GM12878 (cell line): ENCODE measurements at regions not wholly inside any gene's neighbourhood (a gene's known extent, or its start where the extent isn't known, plus 50 kb on each side); places are given as distances from the start of the nearest gene placed in this dataset.

Experiments used
- ATAC-seq: fragments of 200-7000 bp; cut with Tn5 transposase; 3 replicates; pipeline ENCODE4 v1.9.1; 2020; ENCODE audit warnings: mild to moderate bottlenecking, moderate library complexity
- BruUV-seq: library from RNA; stranded (reverse); fragments of 400-500 nt; replicated peaks from 2 replicates; lab custom pipeline; 2021; lab: Mats Ljungman, UMichigan
- CTCF ChIA-PET: fragments of 300-600 bp; sonication (Branson Sonifier 250); formaldehyde crosslinking; extraction: SDS; loops from one replicate; lab custom pipeline; 2021; ENCODE audit warnings: inconsistent platforms; lab: Yijun Ruan, JAX
- POLR2A ChIA-PET: fragments of 350-600 bp; formaldehyde crosslinking; extraction: SDS; loops from one replicate; lab custom pipeline; 2021; ENCODE audit warnings: inconsistent platforms; lab: Charles Lee
- RAD21 ChIA-PET: fragments of 300-600 bp; sonication (Branson Sonifier 250); formaldehyde crosslinking; loops from one replicate; lab custom pipeline; 2023; ENCODE audit warnings: antibody characterized with exemption; ENCODE audit not compliant: unreplicated experiment; lab: Charles Lee
- SMC1A ChIA-PET: fragments of 300-600 bp; sonication (Branson Sonifier 250); formaldehyde crosslinking; loops from one replicate; lab custom pipeline; 2023; ENCODE audit not compliant: unreplicated experiment, uncharacterized antibody; lab: Charles Lee
- DNase-seq: peaks from one replicate; pipeline ENCODE4 v3.0.0-alpha.2; 2011; ENCODE audit warnings: low read depth, low spot score
- FAIRE-seq: peaks from 3 replicates; lab custom pipeline; 2011; peaks lifted over from hg19 to GRCh38; lab: Jason Lieb, UNC
- H2AFZ ChIP-seq: 2 replicates; pipeline ENCODE4 v1.6.0; 2011; ENCODE audit warnings: low read depth, low read length, control low read depth; ENCODE audit not compliant: control insufficient read depth
- H3K27ac ChIP-seq: 2 replicates; pipeline ENCODE4 v1.5.1; 2011; ENCODE audit warnings: control low read depth; ENCODE audit not compliant: control insufficient read depth, insufficient read depth
- H3K27me3 ChIP-seq, 2 experiments: replicated peaks in 1 of 2; 2 replicates each; pipeline versions ENCODE4 v1.6.0 to v1.6.1; 2011; ENCODE audit warnings: low read length in 1 of 2; ENCODE audit not compliant: control insufficient read depth in 2 of 2, insufficient read depth in 2 of 2
- H3K36me3 ChIP-seq, 2 experiments: 2 replicates each; pipeline ENCODE4 v1.5.1; 2011; ENCODE audit warnings: low read length in 1 of 2; ENCODE audit not compliant: control insufficient read depth in 2 of 2, insufficient read depth in 2 of 2
- H3K4me1 ChIP-seq: 2 replicates; pipeline ENCODE4 v1.6.1; 2011; ENCODE audit warnings: mild to moderate bottlenecking, low read length, moderate library complexity, mixed read lengths; ENCODE audit not compliant: control insufficient read depth, insufficient read depth
- H3K4me2 ChIP-seq: 2 replicates; pipeline ENCODE4 v1.6.0; 2011; ENCODE audit warnings: control low read depth; ENCODE audit not compliant: control insufficient read depth, insufficient read depth
- H3K4me3 ChIP-seq: fragments of 200-600 bp; sonication (generic); 2 replicates; pipeline ENCODE4 v1.5.1; 2016
- H3K79me2 ChIP-seq: 2 replicates; pipeline ENCODE4 v1.6.0; 2011; ENCODE audit warnings: low read length; ENCODE audit not compliant: control insufficient read depth, insufficient read depth
- H3K9ac ChIP-seq: 2 replicates; pipeline ENCODE4 v1.8.0; 2011; ENCODE audit warnings: low read length, control low read depth, mixed read lengths; ENCODE audit not compliant: control insufficient read depth, insufficient read depth
- H3K9me3 ChIP-seq: replicated peaks from 3 replicates; pipeline ENCODE4 v1.5.1; 2011; ENCODE audit warnings: mild to moderate bottlenecking, low read length; ENCODE audit not compliant: control insufficient read depth, insufficient read depth
- H4K20me1 ChIP-seq: 2 replicates; pipeline ENCODE4 v1.6.0; 2011; ENCODE audit not compliant: control insufficient read depth, insufficient read depth
- BCL3 ChIP-seq: IDR thresholded peaks from 2 replicates; pipeline ENCODE4 v1.6.1; 2011; ENCODE audit warnings: borderline replicate concordance, low read depth, mild to moderate bottlenecking, moderate library complexity, low read length; ENCODE audit not compliant: insufficient read depth, poor library complexity, severe bottlenecking
- ELK1 ChIP-seq: IDR thresholded peaks from 2 replicates; pipeline ENCODE4 v1.6.1; 2012; ENCODE audit warnings: low read depth, low read length, improper control_type of control experiment
- FOXM1 ChIP-seq: IDR thresholded peaks from 2 replicates; pipeline ENCODE4 v1.6.1; 2012; ENCODE audit warnings: low read depth, mild to moderate bottlenecking, inconsistent platforms, low read length, moderate library complexity
- JUND ChIP-seq: IDR thresholded peaks from 2 replicates; pipeline ENCODE4 v1.6.1; 2012; ENCODE audit warnings: low read depth, mild to moderate bottlenecking, low read length, improper control_type of control experiment, moderate library complexity
- MYC ChIP-seq: IDR thresholded peaks from 2 replicates; pipeline ENCODE4 v1.6.1; 2011; ENCODE audit warnings: mild to moderate bottlenecking, low read length, moderate library complexity, inconsistent platforms; ENCODE audit not compliant: insufficient read depth, insufficient replicate concordance, insufficient read length, severe bottlenecking
- NR2F1 ChIP-seq: fragments of 450-650 bp; conservative IDR thresholded peaks from 2 replicates; pipeline ENCODE4 v1.6.1; 2017; ENCODE audit warnings: mild to moderate bottlenecking
- PBX3 ChIP-seq: IDR thresholded peaks from 2 replicates; pipeline ENCODE4 v1.6.1; 2011; ENCODE audit warnings: mild to moderate bottlenecking, low read depth, low read length, moderate library complexity; ENCODE audit not compliant: insufficient replicate concordance
- RAD21 ChIP-seq: IDR thresholded peaks from 2 replicates; pipeline ENCODE4 v1.6.1; 2011; ENCODE audit warnings: mild to moderate bottlenecking, low read depth, low read length, moderate library complexity; ENCODE audit not compliant: insufficient read depth
- USF2 ChIP-seq: IDR thresholded peaks from 2 replicates; pipeline ENCODE4 v1.6.1; 2011; ENCODE audit warnings: low read depth, low read length, improper control_type of control experiment, borderline replicate concordance
- ZBTB33 ChIP-seq: fragments of 450-650 bp; IDR thresholded peaks from 2 replicates; pipeline ENCODE4 v1.6.1; 2017; ENCODE audit warnings: mild to moderate bottlenecking
- ZNF274 ChIP-seq: IDR thresholded peaks from one replicate; pipeline ENCODE4 v1.8.0; 2011; ENCODE audit not compliant: insufficient read length, insufficient read depth
- ZNF687 ChIP-seq: fragments of 450-650 bp; IDR thresholded peaks from 2 replicates; pipeline ENCODE4 v1.6.1; 2017; ENCODE audit warnings: mild to moderate bottlenecking, moderate library complexity
- ZSCAN29 ChIP-seq: fragments of 450-650 bp; IDR thresholded peaks from 2 replicates; pipeline ENCODE4 v1.6.1; 2017; ENCODE audit warnings: mild to moderate bottlenecking, moderate library complexity
- WGBS: methylation state at CpG from one replicate; pipeline ENCODE4 v1.1.6; 2016; ENCODE audit warnings: low lambda C conversion rate; ENCODE audit not compliant: insufficient replicate concordance, insufficient coverage; ENCODE audit errors: missing lambda C conversion rate; 5-methylcytosine and 5-hydroxymethylcytosine counted together
- in situ Hi-C: fragments of 300-500 bp; cut with MboI; formaldehyde crosslinking; loops from 9 replicates; pipeline ENCODE4 v1.14.3; 2018; ENCODE audit warnings: mixed read lengths
- intact Hi-C: fragments of 100-400 bp; cut with micrococcal nuclease; formaldehyde crosslinking; loops from one replicate; pipeline ENCODE4 v1.14.2; 2022; ENCODE audit not compliant: unreplicated experiment

GRCh38 chr9:107691664-107692063, 202.1 kb upstream of the KLF4 start:
- in situ Hi-C loops (no loop called here), intact Hi-C loops (no loop called here)
- Histone ChIP-seq H3K4me3 (no peak overlapping the region), H3K4me2 (no peak overlapping the region), H3K27me3 (no peaks in the 10 kb centered on the region), H3K9ac (no peak overlapping the region), H3K79me2 (no peaks in the 10 kb centered on the region), H2AFZ (no peak overlapping the region), H3K4me1 (no peaks in the 10 kb centered on the region), H3K9me3 (no peaks in the 10 kb centered on the region), H3K27ac (no peak overlapping the region), H4K20me1 (no peaks in the 10 kb centered on the region), H3K36me3 (no peaks in the 10 kb centered on the region)
- BruUV-seq, result no TSS peak
- no peak for ATAC-seq
- SMC1A ChIA-PET, result interaction anchor here (1.0 kb wide), 1 partner anchor 8 kb away, joined by 3 read pairs; no protein-coding TSS in a partner anchor
- DNase-seq, result no peak
- RAD21 ChIA-PET, result interaction anchor here (0.8 kb wide), 1 partner anchor 183 kb away, joined by 3 read pairs; no protein-coding TSS in a partner anchor
- no peak for FAIRE-seq
- CTCF ChIA-PET, result interaction anchor here (1.2 kb wide), 1 partner anchor 54 kb away, joined by 3 read pairs; no protein-coding TSS in a partner anchor
- 0% methylated on average over 2 of the region's 2 CpGs for WGBS
- POLR2A ChIA-PET, result no interaction called here
- TF ChIP-seq NR2F1 (no peak), ZNF274 (no peak), RAD21 (no peak), ELK1 (no peak), PBX3 (no peak), FOXM1 (no peak), ZBTB33 (no peak), MYC (no peak), USF2 (no peak), BCL3 (no peak), JUND (no peak), ZNF687 (no peak), ZSCAN29 (no peak)
